DND-41 (cell line): ENCODE measurements at regions not wholly inside any gene's neighbourhood (a gene's known extent, or its start where the extent isn't known, plus 50 kb on each side); places are given as distances from the start of the nearest gene placed in this dataset.

Experiments
- ATAC-seq: fragments of 200-7000 bp; cut with Tn5 transposase; 3 replicates; pipeline ENCODE4 v1.9.1; 2021; ENCODE audit warnings: low read depth; ENCODE audit not compliant: insufficient read depth
- DNase-seq: peaks from one replicate; pipeline ENCODE4 v3.0.0-alpha.2; 2020
- H2AFZ ChIP-seq: 2 replicates; pipeline ENCODE4 v1.6.0; 2012; ENCODE audit warnings: low read depth, low read length
- H3K27ac ChIP-seq: 2 replicates; pipeline ENCODE4 v1.5.1; 2012; ENCODE audit warnings: low read length, inconsistent platforms
- H3K27me3 ChIP-seq: fragments of 200-600 bp; sonication (generic); 2 replicates; pipeline ENCODE4 v1.6.0; 2012; ENCODE audit warnings: low read length, mild to moderate bottlenecking, inconsistent platforms; ENCODE audit not compliant: insufficient read depth, poor library complexity
- H3K36me3 ChIP-seq: 2 replicates; pipeline ENCODE4 v1.5.1; 2012; ENCODE audit warnings: low read length, inconsistent platforms; ENCODE audit not compliant: insufficient read depth
- H3K4me1 ChIP-seq: 2 replicates; pipeline ENCODE4 v1.5.1; 2012; ENCODE audit warnings: mild to moderate bottlenecking, low read length; ENCODE audit not compliant: insufficient read depth
- H3K4me2 ChIP-seq: 2 replicates; pipeline ENCODE4 v1.6.0; 2012; ENCODE audit warnings: mild to moderate bottlenecking, moderate library complexity, low read length, inconsistent platforms; ENCODE audit not compliant: insufficient read depth
- H3K4me3 ChIP-seq, 2 experiments: fragments of 200-600 bp in 1 of 2; shearing (Covaris generic) in 1 of 2; 2 replicates each; pipeline ENCODE4 v1.5.1; 2012 to 2016; ENCODE audit warnings: inconsistent platforms in 2 of 2, low read length in 2 of 2, mild to moderate bottlenecking in 2 of 2, low read depth in 1 of 2, moderate library complexity in 1 of 2
- H3K79me2 ChIP-seq: 2 replicates; pipeline ENCODE4 v1.6.0; 2012; ENCODE audit warnings: low read length, inconsistent platforms; ENCODE audit not compliant: insufficient read depth
- H3K9ac ChIP-seq: 2 replicates; pipeline ENCODE4 v1.6.0; 2012; ENCODE audit warnings: low read depth, mild to moderate bottlenecking, inconsistent platforms, low read length, moderate library complexity
- H3K9me3 ChIP-seq: 2 replicates; pipeline ENCODE4 v1.5.1; 2012; ENCODE audit warnings: low read length, moderate library complexity, mild to moderate bottlenecking, inconsistent platforms; ENCODE audit not compliant: insufficient read depth, severe bottlenecking
- H4K20me1 ChIP-seq: 2 replicates; pipeline ENCODE4 v1.6.0; 2012; ENCODE audit warnings: low read length; ENCODE audit not compliant: insufficient read depth
- CTCF ChIP-seq: IDR thresholded peaks from 2 replicates; pipeline ENCODE4 v1.5.1; 2012; ENCODE audit warnings: borderline replicate concordance, low read length, moderate library complexity, mild to moderate bottlenecking; ENCODE audit not compliant: poor library complexity, severe bottlenecking; ENCODE audit errors: extremely low read depth
- EZH2 ChIP-seq: IDR thresholded peaks from 3 replicates; pipeline ENCODE4 v1.6.1; 2012; ENCODE audit warnings: borderline replicate concordance, low read depth, mild to moderate bottlenecking, moderate library complexity, low read length, inconsistent platforms; ENCODE audit not compliant: severe bottlenecking

DNA sequence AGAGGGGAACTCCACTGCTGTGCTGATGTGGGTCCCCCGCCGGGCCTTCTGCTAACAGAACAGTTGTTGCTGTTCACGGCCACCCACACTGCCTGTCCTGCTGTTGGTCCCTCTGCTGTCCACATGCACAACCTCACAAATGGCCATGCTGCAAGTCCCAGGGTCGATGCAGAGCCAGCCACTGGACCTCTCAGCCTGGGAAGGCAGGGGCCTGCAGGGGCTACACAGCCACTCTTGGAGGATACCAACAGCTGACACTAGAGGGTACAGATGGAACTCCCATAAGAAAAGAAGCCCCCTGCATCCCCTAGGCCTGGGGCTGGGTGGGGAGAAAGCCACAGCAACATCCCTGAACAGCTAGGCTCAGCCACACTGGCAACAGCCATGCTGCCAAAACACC lies 104.4 kb upstream of the IQSEC1 start:
- H3K4me1 ChIP-seq: no peaks in the 10 kb centered on the region
- H3K9ac ChIP-seq: no peak overlapping the region
- no peak overlapping the region for H3K27ac ChIP-seq
- DNase-seq (no peak), ATAC-seq (no peak)
- no peaks in the 10 kb centered on the region for H3K36me3 ChIP-seq
- no peaks in the 10 kb centered on the region for H3K79me2 ChIP-seq
- H3K4me3 ChIP-seq: no peak overlapping the region
- 0 out of 2 replicates have a peak, but pooled peaks cover 3% of the 10 kb centered on the region for H4K20me1 ChIP-seq
- H3K9me3 ChIP-seq: peaks cover 9% of the 10 kb centered on the region
- H3K27me3 ChIP-seq: no peaks in the 10 kb centered on the region
- TF ChIP-seq CTCF: no peak
- TF ChIP-seq EZH2: no peak
- no peak overlapping the region for H2AFZ ChIP-seq
- H3K4me2 ChIP-seq: no peak overlapping the region

DNA sequence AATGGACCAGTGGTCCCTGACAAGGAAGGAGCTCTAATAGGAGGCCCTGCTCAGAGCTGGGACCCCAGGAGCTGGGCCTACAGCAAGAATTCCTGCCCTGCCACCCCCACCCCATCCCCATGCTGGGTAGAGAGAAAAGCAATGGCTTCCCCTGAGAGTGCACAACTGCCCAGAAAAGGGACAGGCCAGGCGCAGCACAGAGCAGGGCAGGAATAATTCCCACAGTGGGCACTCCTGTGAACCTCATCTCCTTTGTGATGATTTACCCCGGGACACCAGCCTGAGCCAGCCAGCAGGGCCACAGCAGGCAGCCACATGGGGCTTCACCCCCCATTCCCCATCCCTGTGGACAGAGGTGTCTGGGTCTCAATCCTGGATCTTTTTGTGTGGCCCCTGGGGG lies 104.0 kb upstream of the IQSEC1 start:
- ATAC-seq (no peak), DNase-seq (no peak)
- H3K27me3 ChIP-seq: no peaks in the 10 kb centered on the region
- TF ChIP-seq EZH2: no peak
- no peak for TF ChIP-seq CTCF
- no peak overlapping the region for H2AFZ ChIP-seq
- no peak overlapping the region for H3K9ac ChIP-seq
- H3K4me1 ChIP-seq: no peaks in the 10 kb centered on the region
- no peak overlapping the region for H3K4me2 ChIP-seq
- no peak overlapping the region for H3K27ac ChIP-seq
- H3K79me2 ChIP-seq: no peaks in the 10 kb centered on the region
- no peaks in the 10 kb centered on the region for H3K36me3 ChIP-seq
- no peak overlapping the region for H3K4me3 ChIP-seq
- 0 out of 2 replicates have a peak, but pooled peaks cover 3% of the 10 kb centered on the region for H4K20me1 ChIP-seq
- H3K9me3 ChIP-seq: peaks cover 9% of the 10 kb centered on the region

- no peak overlapping the region for H3K9ac ChIP-seq
- no peak for DNase-seq
- no peak overlapping the region for H3K27ac ChIP-seq
- H3K4me3 ChIP-seq: no peak overlapping the region
- no peaks in the 10 kb centered on the region for H3K4me1 ChIP-seq
- H3K4me2 ChIP-seq: no peak overlapping the region
- TF ChIP-seq EZH2: no peak
- TF ChIP-seq CTCF: no peak
- H4K20me1 ChIP-seq: 0 out of 2 replicates have a peak, but pooled peaks cover 3% of the 10 kb centered on the region
- no peaks in the 10 kb centered on the region for H3K36me3 ChIP-seq
- H3K9me3 ChIP-seq: peaks cover 8% of the 10 kb centered on the region
- H3K79me2 ChIP-seq: no peaks in the 10 kb centered on the region
- no peaks in the 10 kb centered on the region for H3K27me3 ChIP-seq
- ATAC-seq: no peak
- H2AFZ ChIP-seq: no peak overlapping the region
Observed at GRCh38 chr3:13176445-13176844, 103.2 kb upstream of the IQSEC1 start.

DNA sequence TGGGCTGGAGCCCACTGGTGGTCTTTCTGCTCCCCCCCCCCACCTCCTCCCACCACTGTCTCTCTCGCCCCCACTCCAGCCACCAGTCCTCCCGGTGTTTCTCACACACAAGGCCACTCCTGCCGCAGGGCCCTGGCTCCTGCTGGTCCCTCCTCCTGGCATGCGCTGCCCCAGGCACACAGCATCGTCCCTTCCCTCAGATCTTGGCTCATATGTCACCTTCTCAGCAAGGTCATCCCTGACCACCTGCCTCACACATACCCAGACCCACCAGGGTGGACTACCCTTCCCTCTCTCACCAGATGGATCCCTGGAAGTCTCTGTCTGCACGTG lies 101.5 kb upstream of the IQSEC1 start:
- Histone ChIP-seq H2AFZ (no peak overlapping the region), H3K79me2 (no peaks in the 10 kb centered on the region), H3K4me2 (no peak overlapping the region), H3K27me3 (no peaks in the 10 kb centered on the region), H3K27ac (no peak overlapping the region), H3K9ac (no peak overlapping the region), H3K4me3 (no peak overlapping the region), H4K20me1 (0 out of 2 replicates have a peak, but pooled peaks cover 3% of the 10 kb centered on the region), H3K4me1 (no peaks in the 10 kb centered on the region), H3K9me3 (peaks cover 7% of the 10 kb centered on the region), H3K36me3 (no peaks in the 10 kb centered on the region)
- TF ChIP-seq CTCF: no peak
- TF ChIP-seq EZH2: no peak
- no peak for DNase-seq
- no peak for ATAC-seq
